ENCODE measurements at regions not wholly inside any gene's neighbourhood (a gene's known extent, or its start where the extent isn't known, plus 50 kb on each side); places are given as distances from the start of the nearest gene placed in this dataset.
"Not testable (repeated sequence)": the region's sequence is repeated elsewhere in the genome, so short reads cannot be mapped to it uniquely, and the experiment has no call there.

- Histone ChIP-seq H3K4me1 (ENCODE audit: control insufficient read depth, insufficient read depth, low read length, unreplicated experiment) (no peaks in the 10 kb centered on the region), H3K4me3 (ENCODE audit: low read depth, low read length) (no peak overlapping the region), H3K79me2 (ENCODE audit: control insufficient read depth, insufficient read depth, low read length, unreplicated experiment) (no peaks in the 10 kb centered on the region), H3K27me3 (ENCODE audit: insufficient read depth, low read length) (no peaks in the 10 kb centered on the region), H3K36me3 (ENCODE audit: insufficient read depth, low read length) (no peaks in the 10 kb centered on the region), H2AFZ (ENCODE audit: low read length, unreplicated experiment) (no peak overlapping the region), H3K27ac (ENCODE audit: low read depth, low read length) (no peak overlapping the region)
Measured at GRCh38 chr5:104498281-104498680, 935.7 kb upstream of the NUDT12 start.

- H3K4me3 ChIP-seq (ENCODE audit: low read depth, low read length), result peak overlapping the region; percentile 40
- H2AFZ ChIP-seq (ENCODE audit: low read length, unreplicated experiment), result peak overlapping the region; percentile 63
- no peak overlapping the region for H3K27ac ChIP-seq (ENCODE audit: low read depth, low read length)
- H3K4me1 ChIP-seq (ENCODE audit: control insufficient read depth, insufficient read depth, low read length, unreplicated experiment), result no peaks in the 10 kb centered on the region
- H3K36me3 ChIP-seq (ENCODE audit: insufficient read depth, low read length), result no peaks in the 10 kb centered on the region
- H3K79me2 ChIP-seq (ENCODE audit: control insufficient read depth, insufficient read depth, low read length, unreplicated experiment), result no peaks in the 10 kb centered on the region
- H3K27me3 ChIP-seq (ENCODE audit: insufficient read depth, low read length), result no peaks in the 10 kb centered on the region
Measured at GRCh38 chr5:104494083-104494482, 931.5 kb upstream of the NUDT12 start.

GRCh38 chr5:104472811-104473210 lies 910.2 kb upstream of the NUDT12 start:
- Histone ChIP-seq H3K4me3 (ENCODE audit: low read depth, low read length) (no peak overlapping the region), H3K27ac (ENCODE audit: low read depth, low read length) (no peak overlapping the region), H2AFZ (ENCODE audit: low read length, unreplicated experiment) (no peak overlapping the region), H3K4me1 (ENCODE audit: control insufficient read depth, insufficient read depth, low read length, unreplicated experiment) (no peaks in the 10 kb centered on the region), H3K79me2 (ENCODE audit: control insufficient read depth, insufficient read depth, low read length, unreplicated experiment) (no peaks in the 10 kb centered on the region), H3K27me3 (ENCODE audit: insufficient read depth, low read length) (no peaks in the 10 kb centered on the region), H3K36me3 (ENCODE audit: insufficient read depth, low read length) (no peaks in the 10 kb centered on the region)

- H3K4me3 ChIP-seq (ENCODE audit: low read depth, low read length), result no peak overlapping the region
- H3K36me3 ChIP-seq (ENCODE audit: insufficient read depth, low read length), result no peaks in the 10 kb centered on the region
- no peaks in the 10 kb centered on the region for H3K79me2 ChIP-seq (ENCODE audit: control insufficient read depth, insufficient read depth, low read length, unreplicated experiment)
- H3K27me3 ChIP-seq (ENCODE audit: insufficient read depth, low read length), result no peaks in the 10 kb centered on the region
- H2AFZ ChIP-seq (ENCODE audit: low read length, unreplicated experiment), result no peak overlapping the region
- no peaks in the 10 kb centered on the region for H3K4me1 ChIP-seq (ENCODE audit: control insufficient read depth, insufficient read depth, low read length, unreplicated experiment)
- H3K27ac ChIP-seq (ENCODE audit: low read depth, low read length), result no peak overlapping the region
Measured at GRCh38 chr5:104456122-104456521, 893.5 kb upstream of the NUDT12 start.

GRCh38 chr5:104452550-104452949 lies 890.0 kb upstream of the NUDT12 start:
- no peak overlapping the region for H2AFZ ChIP-seq (ENCODE audit: low read length, unreplicated experiment)
- H3K27me3 ChIP-seq (ENCODE audit: insufficient read depth, low read length), result no peaks in the 10 kb centered on the region
- no peaks in the 10 kb centered on the region for H3K36me3 ChIP-seq (ENCODE audit: insufficient read depth, low read length)
- H3K27ac ChIP-seq (ENCODE audit: low read depth, low read length), result no peak overlapping the region
- H3K4me1 ChIP-seq (ENCODE audit: control insufficient read depth, insufficient read depth, low read length, unreplicated experiment), result no peaks in the 10 kb centered on the region
- no peaks in the 10 kb centered on the region for H3K79me2 ChIP-seq (ENCODE audit: control insufficient read depth, insufficient read depth, low read length, unreplicated experiment)
- no peak overlapping the region for H3K4me3 ChIP-seq (ENCODE audit: low read depth, low read length)

GRCh38 chr5:104451911-104452310 lies 889.3 kb upstream of the NUDT12 start:
- not testable (repeated sequence) for H3K27ac ChIP-seq (ENCODE audit: low read depth, low read length); H3K79me2 ChIP-seq (ENCODE audit: control insufficient read depth, insufficient read depth, low read length, unreplicated experiment); H3K4me3 ChIP-seq (ENCODE audit: low read depth, low read length); H3K27me3 ChIP-seq (ENCODE audit: insufficient read depth, low read length); H3K4me1 ChIP-seq (ENCODE audit: control insufficient read depth, insufficient read depth, low read length, unreplicated experiment); H2AFZ ChIP-seq (ENCODE audit: low read length, unreplicated experiment); H3K36me3 ChIP-seq (ENCODE audit: insufficient read depth, low read length)

- H3K79me2 ChIP-seq (ENCODE audit: control insufficient read depth, insufficient read depth, low read length, unreplicated experiment), result no peaks in the 10 kb centered on the region
- no peaks in the 10 kb centered on the region for H3K4me1 ChIP-seq (ENCODE audit: control insufficient read depth, insufficient read depth, low read length, unreplicated experiment)
- peak overlapping the region; percentile 61 for H2AFZ ChIP-seq (ENCODE audit: low read length, unreplicated experiment)
- H3K36me3 ChIP-seq (ENCODE audit: insufficient read depth, low read length), result no peaks in the 10 kb centered on the region
- no peak overlapping the region for H3K27ac ChIP-seq (ENCODE audit: low read depth, low read length)
- H3K4me3 ChIP-seq (ENCODE audit: low read depth, low read length), result peak overlapping the region; percentile 53
- no peaks in the 10 kb centered on the region for H3K27me3 ChIP-seq (ENCODE audit: insufficient read depth, low read length)
Measured at GRCh38 chr5:104444656-104445055, 882.1 kb upstream of the NUDT12 start.

GRCh38 chr5:104443706-104444105 lies 881.1 kb upstream of the NUDT12 start:
- Histone ChIP-seq H3K79me2 (ENCODE audit: control insufficient read depth, insufficient read depth, low read length, unreplicated experiment) (no peaks in the 10 kb centered on the region), H3K36me3 (ENCODE audit: insufficient read depth, low read length) (no peaks in the 10 kb centered on the region), H3K4me1 (ENCODE audit: control insufficient read depth, insufficient read depth, low read length, unreplicated experiment) (no peaks in the 10 kb centered on the region), H2AFZ (ENCODE audit: low read length, unreplicated experiment) (no peak overlapping the region), H3K4me3 (ENCODE audit: low read depth, low read length) (no peak overlapping the region), H3K27me3 (ENCODE audit: insufficient read depth, low read length) (no peaks in the 10 kb centered on the region), H3K27ac (ENCODE audit: low read depth, low read length) (no peak overlapping the region)

GRCh38 chr5:104431981-104432380 lies 869.4 kb upstream of the NUDT12 start:
- H3K4me3 ChIP-seq (ENCODE audit: low read depth, low read length), result no peak overlapping the region
- H3K27ac ChIP-seq (ENCODE audit: low read depth, low read length), result no peak overlapping the region
- H3K4me1 ChIP-seq (ENCODE audit: control insufficient read depth, insufficient read depth, low read length, unreplicated experiment), result no peaks in the 10 kb centered on the region
- H3K27me3 ChIP-seq (ENCODE audit: insufficient read depth, low read length), result no peaks in the 10 kb centered on the region
- no peaks in the 10 kb centered on the region for H3K36me3 ChIP-seq (ENCODE audit: insufficient read depth, low read length)
- H3K79me2 ChIP-seq (ENCODE audit: control insufficient read depth, insufficient read depth, low read length, unreplicated experiment), result no peaks in the 10 kb centered on the region
- H2AFZ ChIP-seq (ENCODE audit: low read length, unreplicated experiment), result peak overlapping the region; percentile 42

GRCh38 chr5:104431002-104431620 lies 868.5 kb upstream of the NUDT12 start:
- Histone ChIP-seq H3K4me3 (ENCODE audit: low read depth, low read length) (no peak overlapping the region), H3K27me3 (ENCODE audit: insufficient read depth, low read length) (no peaks in the 10 kb centered on the region), H3K36me3 (ENCODE audit: insufficient read depth, low read length) (no peaks in the 10 kb centered on the region), H3K4me1 (ENCODE audit: control insufficient read depth, insufficient read depth, low read length, unreplicated experiment) (no peaks in the 10 kb centered on the region), H2AFZ (ENCODE audit: low read length, unreplicated experiment) (no peak overlapping the region), H3K27ac (ENCODE audit: low read depth, low read length) (no peak overlapping the region), H3K79me2 (ENCODE audit: control insufficient read depth, insufficient read depth, low read length, unreplicated experiment) (no peaks in the 10 kb centered on the region)

GRCh38 chr5:104429911-104430310 lies 867.3 kb upstream of the NUDT12 start:
- no peak overlapping the region for H3K27ac ChIP-seq (ENCODE audit: low read depth, low read length)
- no peaks in the 10 kb centered on the region for H3K27me3 ChIP-seq (ENCODE audit: insufficient read depth, low read length)
- no peaks in the 10 kb centered on the region for H3K36me3 ChIP-seq (ENCODE audit: insufficient read depth, low read length)
- no peak overlapping the region for H3K4me3 ChIP-seq (ENCODE audit: low read depth, low read length)
- H2AFZ ChIP-seq (ENCODE audit: low read length, unreplicated experiment), result no peak overlapping the region
- H3K4me1 ChIP-seq (ENCODE audit: control insufficient read depth, insufficient read depth, low read length, unreplicated experiment), result no peaks in the 10 kb centered on the region
- H3K79me2 ChIP-seq (ENCODE audit: control insufficient read depth, insufficient read depth, low read length, unreplicated experiment), result no peaks in the 10 kb centered on the region

All from ACC112 (cell line).